Heart left ventricle (tissue), 13 donors: ENCODE measurements at regions not wholly inside any gene's neighbourhood (a gene's known extent, or its start where the extent isn't known, plus 50 kb on each side); places are given as distances from the start of the nearest gene placed in this dataset.

Source experiments
- POLR2A ChIP-seq, 2 donors: fragments of 450-650 bp; IDR thresholded peaks; one replicate each; pipeline ENCODE4 v1.6.1; 2017; ENCODE audit warnings: antibody characterized with exemption in 2 of 2, mild to moderate bottlenecking in 2 of 2, moderate library complexity in 2 of 2
- TF ChIP-seq, protein P1 (sequence below), 12 donors: fragments of 200-600 bp; sonication (generic) in 4 of 12; IDR thresholded peaks; one replicate each; pipeline versions ENCODE4 v1.5.0 to v1.8.0; 2018 to 2022; ENCODE audit warnings: antibody characterized with exemption in 12 of 12, mild to moderate bottlenecking in 5 of 12
- donor health status: ischemic (EF 13 %, LVEDD 7.1; RV severe dilation, severe dysfunction).
- donor health status: DM: no; HTN: yes; CAD: no.
- donor health status: DM: no; HTN: no; CAD: no.
- donor health status: ischemic (EF 25% LVEDD 6.9; RV normal size, moderate dysfunction).
- donor health status: ischemic (EF 25% LVEDD 5.7; RV mildly dilated, moderate dysfunction).
- donor health status: ischemic (EF 35%, LVEDD 5.7; RV mildly dilated, moderate dysfunction).
- donor health status: nonischemic (EF 11% LVEDD 7.7; RV severe dilation, severe dysfunction).
- donor health status: DM: yes; HTN: yes; CAD: no.
- donor health status: PGD.
- donor health status: ischemic (EF 29% LVEDD 5.4; RV normal size, mild dysfunction).
- donor health status: nonischemic (EF 23%, LVEDD 6.1; RV moderate dilation, normal function).

DNA sequence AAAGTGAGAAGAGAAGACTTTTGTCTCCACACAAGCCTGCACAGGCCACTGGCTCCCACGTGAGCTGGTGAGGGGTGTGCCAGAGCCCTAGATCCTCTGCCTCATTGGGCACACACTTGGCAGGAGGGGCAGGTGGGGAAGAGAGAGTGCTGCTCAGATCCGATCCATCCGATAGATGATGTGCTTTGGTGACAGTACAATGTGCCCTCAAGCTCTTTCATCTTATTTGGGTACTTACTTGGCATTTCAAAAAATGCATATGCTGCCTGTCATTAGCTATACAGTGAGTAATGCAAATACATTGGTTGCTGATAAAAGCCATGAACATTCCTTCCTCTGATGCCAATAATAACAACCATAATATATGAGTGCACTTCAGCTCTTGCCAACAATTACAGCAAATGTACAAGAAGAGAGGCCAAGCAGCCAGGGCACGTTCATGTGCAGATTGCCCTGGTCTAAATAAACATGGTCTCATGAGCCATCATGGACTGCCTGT, 255.3 kb downstream of the VAPA start:
- TF ChIP-seq, protein P1, sequence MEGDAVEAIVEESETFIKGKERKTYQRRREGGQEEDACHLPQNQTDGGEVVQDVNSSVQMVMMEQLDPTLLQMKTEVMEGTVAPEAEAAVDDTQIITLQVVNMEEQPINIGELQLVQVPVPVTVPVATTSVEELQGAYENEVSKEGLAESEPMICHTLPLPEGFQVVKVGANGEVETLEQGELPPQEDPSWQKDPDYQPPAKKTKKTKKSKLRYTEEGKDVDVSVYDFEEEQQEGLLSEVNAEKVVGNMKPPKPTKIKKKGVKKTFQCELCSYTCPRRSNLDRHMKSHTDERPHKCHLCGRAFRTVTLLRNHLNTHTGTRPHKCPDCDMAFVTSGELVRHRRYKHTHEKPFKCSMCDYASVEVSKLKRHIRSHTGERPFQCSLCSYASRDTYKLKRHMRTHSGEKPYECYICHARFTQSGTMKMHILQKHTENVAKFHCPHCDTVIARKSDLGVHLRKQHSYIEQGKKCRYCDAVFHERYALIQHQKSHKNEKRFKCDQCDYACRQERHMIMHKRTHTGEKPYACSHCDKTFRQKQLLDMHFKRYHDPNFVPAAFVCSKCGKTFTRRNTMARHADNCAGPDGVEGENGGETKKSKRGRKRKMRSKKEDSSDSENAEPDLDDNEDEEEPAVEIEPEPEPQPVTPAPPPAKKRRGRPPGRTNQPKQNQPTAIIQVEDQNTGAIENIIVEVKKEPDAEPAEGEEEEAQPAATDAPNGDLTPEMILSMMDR (IDR thresholded peaks at IDR 0.05) = no peak
- TF ChIP-seq POLR2A (IDR thresholded peaks at IDR 0.05) = no peak
